RPMI7951 (cell line): ENCODE measurements at regions not wholly inside any gene's neighbourhood (a gene's known extent, or its start where the extent isn't known, plus 50 kb on each side); places are given as distances from the start of the nearest gene placed in this dataset.

Source experiments
- DNase-seq: peaks from one replicate; pipeline ENCODE4 v3.0.0-alpha.2; 2012; ENCODE audit warnings: low read depth

- no peak for DNase-seq
Observed at GRCh38 chr2:82511894-82512293, 1947.2 kb downstream of the SUCLG1 start.

- no peak for DNase-seq
Observed at GRCh38 chr2:82508702-82509101, 1950.4 kb downstream of the SUCLG1 start.

- no peak for DNase-seq
Observed at GRCh38 chr2:82507657-82508056, 1951.4 kb downstream of the SUCLG1 start.

GRCh38 chr2:82501217-82501616 is 1957.9 kb downstream of the SUCLG1 start:
- DNase-seq = no peak

GRCh38 chr2:82498777-82499443 is 1960.2 kb downstream of the SUCLG1 start:
- no peak for DNase-seq

- no peak for DNase-seq
Observed at GRCh38 chr2:82494739-82495138, 1964.3 kb downstream of the SUCLG1 start.

- no peak for DNase-seq
Observed at GRCh38 chr2:82491591-82491990, 1967.5 kb downstream of the SUCLG1 start.

GRCh38 chr2:82487354-82487753 is 1971.7 kb downstream of the SUCLG1 start:
- DNase-seq = no peak

- DNase-seq = no peak
Observed at GRCh38 chr2:82485701-82486100, 1973.4 kb downstream of the SUCLG1 start.

GRCh38 chr2:82481207-82481606 is 1977.9 kb downstream of the SUCLG1 start:
- DNase-seq = no peak

- no peak for DNase-seq
Observed at GRCh38 chr2:82478641-82479040, 1980.4 kb downstream of the SUCLG1 start.

- DNase-seq = no peak
Observed at GRCh38 chr2:82476094-82476493, 1983.0 kb downstream of the SUCLG1 start.

- no peak for DNase-seq
Observed at GRCh38 chr2:82428251-82428650, 2030.8 kb downstream of the SUCLG1 start.

- no peak for DNase-seq
Observed at GRCh38 chr2:82412021-82412420, 2047.1 kb downstream of the SUCLG1 start.

- no peak for DNase-seq
Observed at GRCh38 chr2:82411071-82411470, 2048.0 kb downstream of the SUCLG1 start.

GRCh38 chr2:82395531-82395930 is 2063.5 kb downstream of the SUCLG1 start:
- DNase-seq = no peak

- DNase-seq = no peak
Observed at GRCh38 chr2:82391386-82391785, 2067.7 kb downstream of the SUCLG1 start.

- DNase-seq = no peak
Observed at GRCh38 chr2:82355622-82356021, 2051.1 kb upstream of the LRRTM1 start.

- DNase-seq = no peak
Observed at GRCh38 chr2:82345910-82346309, 2041.4 kb upstream of the LRRTM1 start.

- DNase-seq = peak; percentile 0
Observed at GRCh38 chr2:82344670-82345069, 2040.1 kb upstream of the LRRTM1 start.

GRCh38 chr2:82342356-82342755 is 2037.8 kb upstream of the LRRTM1 start:
- DNase-seq = no peak

GRCh38 chr2:82340578-82341053 is 2036.1 kb upstream of the LRRTM1 start:
- DNase-seq = no peak

GRCh38 chr2:82339805-82340204 is 2035.3 kb upstream of the LRRTM1 start:
- no peak for DNase-seq

- no peak for DNase-seq
Observed at GRCh38 chr2:82333697-82334096, 2029.1 kb upstream of the LRRTM1 start.
